ENCODE measurements at regions not wholly inside any gene's neighbourhood (a gene's known extent, or its start where the extent isn't known, plus 50 kb on each side); places are given as distances from the start of the nearest gene placed in this dataset.
A peak's percentile ranks its signal among the peaks of the same experiment; 100 is the strongest.
"Not testable (repeated sequence)": the region's sequence is repeated elsewhere in the genome, so short reads cannot be mapped to it uniquely, and the experiment has no call there.

GRCh38 chr6:92274588-92274987 lies 1144.8 kb downstream of the EPHA7 start:
- H3K27ac ChIP-seq: no peak overlapping the region
- H3K4me1 ChIP-seq: no peaks in the 10 kb centered on the region
- H3K9me3 ChIP-seq (replicated peaks): peaks cover 3% of the 10 kb centered on the region; the same call in 1 of the 2 replicates
- no peak overlapping the region for H3K4me3 ChIP-seq
- H3K36me3 ChIP-seq: no peaks in the 10 kb centered on the region
- no peak for DNase-seq
- no peaks in the 10 kb centered on the region for H3K27me3 ChIP-seq

- Histone ChIP-seq H3K9me3 (replicated peaks) (peaks cover 3% of the 10 kb centered on the region; the same call in 1 of the 2 replicates), H3K36me3 (no peaks in the 10 kb centered on the region), H3K4me3 (no peak overlapping the region), H3K27ac (no peak overlapping the region), H3K27me3 (no peaks in the 10 kb centered on the region), H3K4me1 (no peaks in the 10 kb centered on the region)
- DNase-seq: no peak
These were observed 1145.7 kb downstream of the EPHA7 start for GRCh38 chr6:92273694-92274093.

- H3K9me3 ChIP-seq (replicated peaks): peaks cover 3% of the 10 kb centered on the region
- no peak overlapping the region for H3K4me3 ChIP-seq
- H3K36me3 ChIP-seq: no peaks in the 10 kb centered on the region
- H3K27me3 ChIP-seq: no peaks in the 10 kb centered on the region
- H3K4me1 ChIP-seq: no peaks in the 10 kb centered on the region
- H3K27ac ChIP-seq: no peak overlapping the region
- no peak for DNase-seq
These were observed 1148.3 kb downstream of the EPHA7 start for GRCh38 chr6:92271091-92271490.

- Histone ChIP-seq H3K27ac (no peak overlapping the region), H3K4me3 (no peak overlapping the region), H3K27me3 (no peaks in the 10 kb centered on the region), H3K36me3 (no peaks in the 10 kb centered on the region), H3K9me3 (replicated peaks) (peaks cover 3% of the 10 kb centered on the region), H3K4me1 (no peaks in the 10 kb centered on the region)
- no peak for DNase-seq
These were observed 1149.0 kb downstream of the EPHA7 start for GRCh38 chr6:92270365-92270764.

GRCh38 chr6:92267335-92267734 lies 1152.0 kb downstream of the EPHA7 start:
- Histone ChIP-seq H3K4me1 (no peaks in the 10 kb centered on the region), H3K36me3 (no peaks in the 10 kb centered on the region), H3K27ac (no peak overlapping the region), H3K4me3 (no peak overlapping the region), H3K27me3 (no peaks in the 10 kb centered on the region), H3K9me3 (replicated peaks) (peaks cover 3% of the 10 kb centered on the region)
- DNase-seq: no peak

DNA sequence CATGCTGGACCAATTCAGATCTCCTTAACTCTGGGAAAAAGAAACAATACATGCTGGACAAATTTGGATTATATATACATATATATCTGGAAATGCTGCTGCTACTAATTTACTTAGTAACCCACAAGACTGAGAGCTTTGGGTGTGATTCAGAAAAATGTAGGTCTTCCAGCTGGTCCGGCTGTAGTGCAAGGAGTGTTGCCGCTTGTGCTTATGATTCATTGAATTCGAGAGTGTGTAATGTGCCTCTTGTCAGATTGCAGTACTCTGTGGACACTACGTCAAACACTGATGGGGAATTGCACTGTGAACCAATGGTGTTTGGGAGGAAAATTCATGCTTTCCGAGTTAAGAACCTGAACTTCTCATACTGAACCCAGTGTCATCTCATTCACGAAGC lies 1155.5 kb downstream of the EPHA7 start:
- DNase-seq: no peak
- H3K9me3 ChIP-seq (replicated peaks): no peaks in the 10 kb centered on the region; the same call in 1 of the 2 replicates
- H3K36me3 ChIP-seq: no peaks in the 10 kb centered on the region
- no peak overlapping the region for H3K4me3 ChIP-seq
- no peaks in the 10 kb centered on the region for H3K4me1 ChIP-seq
- H3K27ac ChIP-seq: no peak overlapping the region
- H3K27me3 ChIP-seq: no peaks in the 10 kb centered on the region

DNA sequence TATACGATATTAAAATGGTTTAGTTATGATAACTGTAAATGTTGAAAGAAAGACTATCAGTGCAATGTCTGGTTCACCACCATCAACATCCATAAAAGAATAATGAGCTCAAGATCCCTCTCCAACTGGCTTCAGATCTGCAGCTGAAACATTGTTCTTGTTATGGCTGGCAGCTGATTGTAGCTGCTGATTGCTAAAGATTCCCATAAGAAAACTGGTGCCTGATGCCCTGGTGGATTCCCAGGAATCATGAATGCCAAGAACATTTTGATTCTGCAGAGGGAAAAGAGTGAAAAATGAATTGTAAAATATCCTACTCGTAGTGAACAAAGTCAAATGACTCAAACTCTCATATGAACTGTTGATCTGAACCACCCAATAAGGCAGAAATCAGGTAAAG lies 1160.2 kb downstream of the EPHA7 start:
- no peak overlapping the region for H3K4me3 ChIP-seq
- DNase-seq: no peak
- H3K27ac ChIP-seq: no peak overlapping the region
- no peaks in the 10 kb centered on the region for H3K4me1 ChIP-seq
- H3K27me3 ChIP-seq: no peaks in the 10 kb centered on the region
- no peaks in the 10 kb centered on the region for H3K36me3 ChIP-seq
- no peaks in the 10 kb centered on the region for H3K9me3 ChIP-seq (replicated peaks)

DNA sequence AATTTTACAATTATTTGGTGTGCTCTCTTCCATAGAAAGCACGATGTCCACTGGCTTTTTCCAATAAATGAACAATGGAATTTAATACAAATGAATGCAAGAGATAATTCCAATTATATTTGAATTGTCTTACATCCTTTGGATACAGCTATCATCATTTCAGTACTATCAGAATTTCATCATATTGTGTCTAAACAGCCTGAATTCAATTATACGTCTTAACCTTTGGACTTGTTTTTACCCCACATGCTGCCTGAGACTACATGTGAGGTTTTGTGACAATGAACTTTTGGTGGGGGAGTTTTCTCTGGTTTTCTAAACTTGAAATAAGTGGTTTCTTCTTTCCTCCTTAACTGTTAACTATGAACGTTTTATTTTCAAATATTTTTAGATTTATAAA lies 1176.0 kb downstream of the EPHA7 start:
- no peak for DNase-seq
- H3K9me3 ChIP-seq (replicated peaks): no peaks in the 10 kb centered on the region
- H3K27me3 ChIP-seq: no peaks in the 10 kb centered on the region
- no peaks in the 10 kb centered on the region for H3K4me1 ChIP-seq
- H3K36me3 ChIP-seq: no peaks in the 10 kb centered on the region
- no peak overlapping the region for H3K27ac ChIP-seq
- H3K4me3 ChIP-seq: no peak overlapping the region

GRCh38 chr6:92231171-92231701 lies 1188.1 kb downstream of the EPHA7 start:
- Histone ChIP-seq H3K36me3 (no peaks in the 10 kb centered on the region), H3K4me3 (no peak overlapping the region), H3K4me1 (no peaks in the 10 kb centered on the region), H3K27me3 (no peaks in the 10 kb centered on the region), H3K9me3 (replicated peaks) (no peaks in the 10 kb centered on the region), H3K27ac (no peak overlapping the region)
- peak in 1 of 2 experiments; percentile 11 for DNase-seq

DNA sequence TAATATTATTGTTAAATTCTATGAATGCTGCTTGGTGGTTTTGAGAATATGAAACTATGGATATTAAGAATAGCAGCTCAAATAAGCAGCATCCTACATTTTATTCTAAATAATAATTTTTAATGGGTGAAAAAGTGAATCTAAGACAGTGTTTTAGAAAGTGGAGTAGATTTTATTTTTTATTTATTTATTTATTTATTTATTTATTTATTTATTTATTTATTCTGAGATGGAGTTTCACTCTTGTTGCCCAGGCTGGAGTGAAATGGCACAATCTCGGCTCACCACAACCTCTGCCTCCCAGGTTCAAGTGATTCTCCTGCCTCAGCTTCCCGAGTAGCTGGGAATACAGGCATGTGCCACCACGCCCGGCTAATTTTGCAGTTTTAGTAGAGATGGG lies 1199.4 kb downstream of the EPHA7 start:
- H3K4me3 ChIP-seq; H3K36me3 ChIP-seq; H3K27me3 ChIP-seq; H3K27ac ChIP-seq; H3K9me3 ChIP-seq (replicated peaks); DNase-seq; H3K4me1 ChIP-seq: not testable (repeated sequence)

- H3K9me3 ChIP-seq (replicated peaks): peaks cover 4% of the 10 kb centered on the region
- no peaks in the 10 kb centered on the region for H3K36me3 ChIP-seq
These were observed 1202.6 kb downstream of the EPHA7 start for GRCh38 chr6:92216717-92217116.

DNA sequence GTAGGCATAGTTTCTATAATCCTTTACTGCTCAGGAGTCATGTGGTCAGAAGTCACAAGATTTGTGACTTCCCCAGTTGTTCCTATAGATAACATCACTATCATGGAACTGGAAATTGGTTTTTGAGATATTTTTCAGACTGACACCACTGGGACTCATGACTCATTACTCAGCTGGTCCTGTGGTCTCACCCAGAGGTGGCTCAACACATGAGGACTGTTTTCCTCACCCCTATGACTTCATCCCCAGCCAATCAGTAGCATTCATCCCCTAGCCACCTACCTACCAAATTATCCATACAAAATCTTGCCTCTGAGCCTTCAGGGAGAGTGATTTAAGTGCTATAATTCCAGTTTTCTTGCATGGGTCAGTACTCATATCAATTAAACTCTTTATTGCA lies 1217.7 kb downstream of the EPHA7 start:
- Histone ChIP-seq H3K27ac (peak overlapping the region; percentile 21; the same call in 1 of the 2 replicates), H3K36me3 (no peaks in the 10 kb centered on the region), H3K4me1 (peaks cover 5% of the 10 kb centered on the region; the same call in 1 of the 2 replicates), H3K9me3 (replicated peaks) (no peaks in the 10 kb centered on the region; the same call in none of the 2 replicates), H3K4me3 (no peak overlapping the region), H3K27me3 (no peaks in the 10 kb centered on the region)
- peak; percentile 60 for DNase-seq

More at GRCh38 chr6:92216717-92217116, 1202.6 kb downstream of the EPHA7 start:
- H3K4me1 ChIP-seq: no peaks in the 10 kb centered on the region
- no peak overlapping the region for H3K4me3 ChIP-seq
- no peak overlapping the region for H3K27ac ChIP-seq
- no peak for DNase-seq
- no peaks in the 10 kb centered on the region for H3K27me3 ChIP-seq

DNA sequence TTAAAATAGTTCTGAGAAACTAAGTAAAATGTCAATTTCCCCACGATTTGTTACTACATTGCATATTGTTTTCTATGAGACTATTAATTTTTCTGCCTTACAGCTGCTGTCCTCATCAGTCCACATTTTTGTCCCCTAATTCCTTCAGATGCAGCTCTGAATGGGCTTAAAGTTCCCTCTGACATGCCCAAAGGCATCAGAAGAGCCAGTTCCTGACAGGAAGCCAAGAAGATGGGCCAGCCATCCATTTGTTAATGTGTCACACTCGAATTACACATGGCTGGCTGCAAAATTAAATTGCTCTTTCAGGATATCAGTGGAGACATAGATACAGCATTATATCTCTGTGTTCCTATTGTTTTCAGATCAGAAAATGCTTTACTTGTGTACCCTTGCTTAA lies 1223.0 kb downstream of the EPHA7 start:
- H3K27ac ChIP-seq: no peak overlapping the region
- DNase-seq: peak; percentile 13 to 43

GRCh38 chr6:92195796-92196195 lies 1223.6 kb downstream of the EPHA7 start:
- Histone ChIP-seq H3K27ac (no peak overlapping the region), H3K36me3 (no peaks in the 10 kb centered on the region), H3K4me3 (no peak overlapping the region), H3K4me1 (0 out of 2 replicates have a peak, but pooled peaks cover 7% of the 10 kb centered on the region), H3K27me3 (no peaks in the 10 kb centered on the region), H3K9me3 (replicated peaks) (no peaks in the 10 kb centered on the region; the same call in none of the 2 replicates)
- no peak for DNase-seq

More for the DNA sequence above, 1223.0 kb downstream of the EPHA7 start:
- Histone ChIP-seq H3K9me3 (replicated peaks) (no peaks in the 10 kb centered on the region; the same call in none of the 2 replicates), H3K27me3 (no peaks in the 10 kb centered on the region), H3K4me3 (no peak overlapping the region), H3K4me1 (peaks cover 7% of the 10 kb centered on the region; the same call in 1 of the 2 replicates), H3K36me3 (no peaks in the 10 kb centered on the region)

DNA sequence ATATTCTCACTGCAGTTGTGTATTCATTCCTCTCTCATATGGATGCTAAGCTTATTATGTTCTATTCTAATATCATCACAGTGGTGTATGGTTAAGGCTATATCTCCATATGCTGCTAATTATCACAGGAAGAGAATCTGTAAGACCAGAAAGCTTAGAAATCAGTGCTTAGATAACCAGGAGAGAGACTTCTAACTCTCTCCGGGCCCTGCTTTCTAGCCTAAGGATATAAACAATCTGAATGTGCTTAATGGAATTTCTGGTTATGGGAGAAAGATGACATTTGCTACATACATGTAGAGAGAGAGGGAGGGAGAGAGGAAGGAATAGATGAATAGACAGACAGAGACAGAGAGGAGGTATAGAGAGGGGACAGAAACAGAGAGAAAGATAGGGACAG lies 1231.3 kb downstream of the EPHA7 start:
- no peaks in the 10 kb centered on the region for H3K36me3 ChIP-seq
- H3K27ac ChIP-seq: no peak overlapping the region
- H3K27me3 ChIP-seq: no peaks in the 10 kb centered on the region
- no peaks in the 10 kb centered on the region; the same call in none of the 2 replicates for H3K9me3 ChIP-seq (replicated peaks)
- H3K4me3 ChIP-seq: no peak overlapping the region
- DNase-seq: no peak
- no peaks in the 10 kb centered on the region for H3K4me1 ChIP-seq

GRCh38 chr6:92184933-92185332 lies 1234.4 kb downstream of the EPHA7 start:
- no peaks in the 10 kb centered on the region for H3K27me3 ChIP-seq
- peaks cover 6% of the 10 kb centered on the region for H3K4me1 ChIP-seq
- H3K9me3 ChIP-seq (replicated peaks): no peaks in the 10 kb centered on the region; the same call in 1 of the 2 replicates
- no peaks in the 10 kb centered on the region for H3K36me3 ChIP-seq
- no peak overlapping the region for H3K27ac ChIP-seq
- DNase-seq: no peak
- H3K4me3 ChIP-seq: no peak overlapping the region
